ENCODE measurements at regions not wholly inside any gene's neighbourhood (a gene's known extent, or its start where the extent isn't known, plus 50 kb on each side); places are given as distances from the start of the nearest gene placed in this dataset.

- intact Hi-C loops (cut with micrococcal nuclease) = no loop called here
- CTCF ChIA-PET = no interaction called here
Measured at GRCh38 chr5:154696891-154697290, 58.3 kb upstream of the LARP1 start.

GRCh38 chr5:154694159-154694558 lies 61.0 kb upstream of the LARP1 start:
- CTCF ChIA-PET = no interaction called here

More at GRCh38 chr5:154696891-154697290, 58.3 kb upstream of the LARP1 start:
- Mint-ChIP-seq H3K4me1 (no peaks in the 10 kb centered on the region), H3K4me3 (no peak overlapping the region), H3K27ac (no peak overlapping the region), H3K27me3 (no peaks in the 10 kb centered on the region), H3K36me3 (ENCODE audit: low read depth) (no peaks in the 10 kb centered on the region), H3K9me3 (peaks cover 3% of the 10 kb centered on the region)
- no peak for DNase-seq
- POLR2A ChIA-PET = no interaction called here
- no peak for TF ChIP-seq CTCF (IDR thresholded peaks at IDR 0.05)
- no peak for ATAC-seq (ENCODE audit: low read depth)

GRCh38 chr5:154690488-154690887 lies 64.7 kb upstream of the LARP1 start:
- H3K4me1 Mint-ChIP-seq = no peaks in the 10 kb centered on the region
- ChIA-PET CTCF (no interaction called here), POLR2A (no interaction called here)
- no peaks in the 10 kb centered on the region for H3K36me3 Mint-ChIP-seq (ENCODE audit: low read depth)
- intact Hi-C loops (cut with micrococcal nuclease) = no loop called here
- no peak for ATAC-seq (ENCODE audit: low read depth)
- no peak for TF ChIP-seq CTCF (IDR thresholded peaks at IDR 0.05)
- H3K27me3 Mint-ChIP-seq = no peaks in the 10 kb centered on the region
- H3K4me3 Mint-ChIP-seq = no peak overlapping the region
- H3K9me3 Mint-ChIP-seq = peaks cover 3% of the 10 kb centered on the region
- H3K27ac Mint-ChIP-seq = no peak overlapping the region
- no peak for DNase-seq

More at GRCh38 chr5:154694159-154694558, 61.0 kb upstream of the LARP1 start:
- ATAC-seq (ENCODE audit: low read depth) (no peak), DNase-seq (no peak)
- POLR2A ChIA-PET = no interaction called here
- H3K9me3 Mint-ChIP-seq = peaks cover 3% of the 10 kb centered on the region
- H3K36me3 Mint-ChIP-seq (ENCODE audit: low read depth) = no peaks in the 10 kb centered on the region
- H3K4me1 Mint-ChIP-seq = no peaks in the 10 kb centered on the region
- H3K4me3 Mint-ChIP-seq = no peak overlapping the region
- TF ChIP-seq CTCF (IDR thresholded peaks at IDR 0.05) = no peak
- H3K27me3 Mint-ChIP-seq = no peaks in the 10 kb centered on the region
- intact Hi-C loops (cut with micrococcal nuclease) = no loop called here
- H3K27ac Mint-ChIP-seq = no peak overlapping the region

GRCh38 chr5:154686490-154686889 lies 68.7 kb upstream of the LARP1 start:
- Mint-ChIP-seq H3K4me1 (peaks cover 6% of the 10 kb centered on the region), H3K36me3 (ENCODE audit: low read depth) (no peaks in the 10 kb centered on the region), H3K4me3 (no peak overlapping the region), H3K27ac (no peak overlapping the region), H3K27me3 (peaks cover 4% of the 10 kb centered on the region), H3K9me3 (no peaks in the 10 kb centered on the region)
- no peak for TF ChIP-seq CTCF (IDR thresholded peaks at IDR 0.05)
- intact Hi-C loops (cut with micrococcal nuclease) = no loop called here
- CTCF ChIA-PET = no interaction called here
- no peak for ATAC-seq (ENCODE audit: low read depth)
- no peak for DNase-seq
- POLR2A ChIA-PET = interaction anchor here (1.0 kb wide), 1 partner anchor 28 kb away, joined by 3 read pairs; no protein-coding TSS in a partner anchor

- intact Hi-C loops (cut with micrococcal nuclease) = loop anchor here (1.0 to 2.0 kb wide), 2 partner anchors 32 to 645 kb away; partner anchors contain the start of genes FAM114A2 and MFAP3
- Mint-ChIP-seq H3K36me3 (ENCODE audit: low read depth) (no peaks in the 10 kb centered on the region), H3K4me1 (peaks cover 6% of the 10 kb centered on the region), H3K27ac (no peak overlapping the region), H3K4me3 (peak overlapping the region; percentile 80), H3K9me3 (no peaks in the 10 kb centered on the region), H3K27me3 (peaks cover 4% of the 10 kb centered on the region)
- DNase-seq (no peak), ATAC-seq (ENCODE audit: low read depth) (peak; percentile 32)
- POLR2A ChIA-PET = interaction anchor here (0.6 to 1.6 kb wide), 7 partner anchors 9 to 645 kb away, joined by 3 to 13 read pairs (median 3); partner anchors contain the start of genes CNOT8, FAM114A2, GEMIN5 and MFAP3
- CTCF ChIA-PET = no interaction called here
- no peak for TF ChIP-seq CTCF (IDR thresholded peaks at IDR 0.05)
Measured at GRCh38 chr5:154683101-154683880, 71.9 kb upstream of the LARP1 start.

Measured in activated B cell treated with CpG ODN at 0.5 μM for 24 hours (primary cell).